ENCODE measurements at regions not wholly inside any gene's neighbourhood (a gene's known extent, or its start where the extent isn't known, plus 50 kb on each side); places are given as distances from the start of the nearest gene placed in this dataset.
"Not testable (repeated sequence)": the region's sequence is repeated elsewhere in the genome, so short reads cannot be mapped to it uniquely, and the experiment has no call there.

- DNase-seq (ENCODE audit: low read depth) = not testable (repeated sequence)
These were observed 99.1 kb upstream of the FMN2 start for GRCh38 chr1:239992566-239992965.

DNA sequence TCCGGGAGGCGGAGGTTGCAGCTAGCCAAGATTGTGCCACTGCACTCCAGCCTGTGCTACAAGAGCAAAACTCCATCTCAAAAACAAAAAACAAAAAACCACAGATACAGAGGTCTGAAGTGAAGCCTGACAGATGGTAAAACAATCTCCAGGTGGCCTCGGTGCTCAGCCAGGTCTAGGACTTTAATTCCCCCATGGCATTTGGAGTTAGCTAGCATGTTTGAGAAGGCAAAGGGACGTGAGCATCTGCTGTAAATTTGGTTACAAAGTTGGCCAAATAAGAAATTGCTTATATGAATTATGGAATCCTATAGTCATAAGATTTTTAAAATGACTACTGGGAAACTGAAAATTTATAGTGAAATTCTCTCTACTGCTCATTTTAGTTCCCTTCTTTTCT, 98.3 kb upstream of the FMN2 start:
- DNase-seq (ENCODE audit: low read depth) = no peak

DNA sequence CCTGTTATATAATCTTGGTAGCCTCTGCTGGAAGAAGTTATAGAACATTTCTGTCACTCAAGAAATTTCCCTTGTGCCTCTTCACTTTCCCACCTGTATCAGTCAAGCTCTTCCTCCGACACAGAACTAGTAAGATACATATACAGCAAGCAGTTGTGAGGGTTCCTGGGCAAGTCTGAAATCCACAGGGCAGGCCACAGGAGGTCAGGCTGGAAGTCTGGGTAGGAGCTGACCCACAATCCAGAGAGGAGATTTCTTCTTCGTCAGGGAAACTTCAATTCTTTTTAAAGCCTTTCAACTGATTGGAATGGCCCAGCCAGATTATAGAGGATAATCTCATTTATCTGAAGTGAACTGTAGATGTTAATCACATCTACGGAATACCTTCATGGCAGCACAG, 96.4 kb upstream of the FMN2 start:
- DNase-seq (ENCODE audit: low read depth) = no peak

GRCh38 chr1:239997160-239997514, 94.5 kb upstream of the FMN2 start:
- no peak for DNase-seq (ENCODE audit: low read depth)

DNA sequence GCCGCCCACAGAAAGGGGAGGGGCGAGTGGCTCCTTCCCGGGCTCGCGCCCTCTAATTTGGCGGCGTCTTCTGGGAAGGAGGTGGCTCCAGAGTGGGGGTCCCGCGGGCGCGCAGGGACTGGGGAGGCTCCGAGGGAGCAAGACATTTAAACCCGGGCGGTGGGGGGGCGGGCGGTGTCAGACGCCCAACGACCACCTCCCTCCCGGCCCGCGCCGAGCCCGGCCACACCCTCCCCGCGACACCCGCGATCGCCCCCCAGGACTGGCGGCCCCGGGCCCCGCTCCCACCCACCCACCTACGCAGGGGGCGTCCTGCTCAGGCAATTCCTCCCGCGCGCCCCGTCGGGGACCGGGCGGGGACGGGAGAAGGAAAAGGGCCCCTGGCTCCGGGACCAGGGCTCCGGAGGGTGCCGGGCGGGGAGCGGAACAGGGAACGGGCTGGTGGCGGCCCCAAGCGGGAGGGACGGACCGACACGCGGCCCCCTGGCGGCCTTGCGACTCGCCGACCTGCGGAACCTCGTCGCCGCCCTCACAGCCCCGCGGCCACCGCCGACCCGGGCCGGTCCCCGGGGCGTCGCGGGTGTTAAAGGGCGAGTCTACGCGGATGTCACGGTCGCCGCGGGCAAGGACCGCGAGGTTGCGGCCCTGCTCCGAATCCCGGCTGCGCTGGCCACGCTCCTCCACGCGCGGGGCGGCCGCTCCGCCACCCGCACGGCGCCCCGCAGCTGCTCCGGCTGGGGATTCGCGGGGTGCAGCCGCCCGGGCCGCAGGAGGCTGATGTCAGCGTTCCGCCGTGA, 94.0 kb upstream of the FMN2 start:
- no peak for DNase-seq (ENCODE audit: low read depth)

DNA sequence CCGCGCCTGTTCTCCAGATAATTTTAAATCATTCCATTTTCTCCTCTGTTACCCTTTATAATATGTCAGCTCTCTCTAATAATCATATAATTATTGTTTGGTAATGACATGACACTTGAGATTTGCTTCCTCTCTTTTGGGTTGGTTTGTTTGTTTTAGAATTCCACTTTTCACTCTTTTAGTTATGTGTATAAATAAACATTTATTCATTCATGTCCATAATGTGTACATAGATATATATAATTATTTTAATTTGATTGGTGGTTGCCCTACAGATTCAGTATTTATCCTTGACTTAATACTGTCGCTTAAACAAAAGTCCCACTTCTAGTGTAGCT, 93.4 kb upstream of the FMN2 start:
- no peak for DNase-seq (ENCODE audit: low read depth)

DNA sequence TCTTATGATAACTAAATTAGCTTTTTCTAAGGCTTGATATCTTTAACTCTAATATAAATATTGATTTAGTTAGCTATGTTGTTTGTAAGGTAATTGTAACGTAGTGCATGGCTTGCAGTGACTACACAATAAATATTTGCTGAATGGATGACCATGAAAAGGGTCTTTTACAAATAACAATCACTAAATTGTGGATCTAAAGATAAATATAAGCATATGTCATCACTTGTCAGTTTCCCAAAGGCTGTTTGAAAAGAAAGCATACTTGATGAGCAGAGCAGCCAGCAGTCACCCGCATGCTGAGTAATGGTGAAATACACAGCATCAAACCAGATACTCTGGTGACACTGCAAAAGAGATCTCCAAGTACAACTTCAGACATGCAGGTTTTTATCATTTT, 92.5 kb upstream of the FMN2 start:
- DNase-seq (ENCODE audit: low read depth) = no peak

GRCh38 chr1:240000634-240001033, 91.0 kb upstream of the FMN2 start:
- no peak for DNase-seq (ENCODE audit: low read depth)

DNA sequence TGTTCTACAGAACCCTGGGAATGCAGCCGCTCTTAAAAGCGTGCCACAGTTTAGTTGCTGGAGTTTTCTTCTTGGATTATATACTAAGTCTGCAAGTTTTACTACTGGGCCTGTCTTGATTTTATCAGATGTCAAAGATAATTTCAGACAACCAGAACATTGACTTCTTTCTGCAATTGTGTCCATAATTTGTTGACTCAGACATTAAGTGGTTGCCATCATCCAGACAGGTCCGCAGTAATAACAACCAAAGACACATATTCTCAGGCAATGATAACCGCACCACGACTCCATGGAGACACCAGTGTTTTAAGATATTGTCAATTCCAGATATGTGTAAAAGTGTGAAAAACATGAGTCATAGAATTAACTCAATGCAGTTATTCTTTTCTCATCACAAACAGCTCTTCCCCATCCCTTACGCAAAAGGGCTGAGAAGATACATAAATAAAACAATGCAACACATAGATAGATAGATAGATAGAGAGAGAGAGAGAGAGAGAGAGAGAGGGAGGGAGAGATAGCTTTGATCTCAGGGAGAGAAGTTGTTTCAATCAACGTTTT, 90.4 kb upstream of the FMN2 start:
- no peak for DNase-seq (ENCODE audit: low read depth)

GRCh38 chr1:240004086-240004749, 87.5 kb upstream of the FMN2 start:
- DNase-seq (ENCODE audit: low read depth) = no peak

- DNase-seq (ENCODE audit: low read depth) = no peak
These were observed 85.6 kb upstream of the FMN2 start for GRCh38 chr1:240005997-240006650.

DNA sequence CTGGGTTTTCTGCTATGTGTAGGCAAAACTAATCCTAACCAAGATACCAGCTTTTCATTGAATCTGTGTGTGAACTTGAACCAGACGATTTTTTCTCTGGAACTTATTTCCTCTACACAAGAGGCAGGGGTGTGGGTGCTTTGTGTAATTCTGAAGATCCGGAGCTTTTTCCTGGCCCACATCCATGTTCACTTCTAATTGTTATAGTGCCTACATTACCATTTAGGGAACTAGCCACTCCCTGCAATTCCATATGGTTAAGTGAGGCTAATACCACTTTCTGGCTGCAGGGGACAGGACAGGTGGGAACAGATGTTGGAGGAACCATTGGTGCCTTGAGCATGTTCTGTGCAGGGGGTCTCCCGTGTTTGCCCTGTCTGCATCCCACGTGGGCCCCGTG, 83.4 kb upstream of the FMN2 start:
- DNase-seq (ENCODE audit: low read depth) = no peak

DNA sequence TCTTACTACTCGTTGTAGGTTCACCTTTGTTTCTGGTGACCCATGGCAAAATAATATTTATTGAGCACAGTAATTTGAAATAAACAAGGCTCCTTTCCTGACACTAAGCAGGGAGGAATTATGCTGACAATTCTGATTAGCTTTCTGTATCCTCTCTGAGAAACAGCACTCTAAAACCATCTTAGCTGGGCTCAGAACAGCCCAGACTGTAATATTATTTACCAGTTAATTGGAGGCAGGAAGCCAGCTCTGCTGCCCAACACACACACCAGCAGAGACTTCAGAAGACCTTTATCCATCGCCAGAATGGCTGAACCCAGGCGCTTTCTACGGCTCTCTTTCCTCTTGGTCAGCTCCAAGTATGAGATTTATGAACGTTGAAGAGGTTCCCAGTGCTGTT, 77.6 kb upstream of the FMN2 start:
- no peak for DNase-seq (ENCODE audit: low read depth)

- DNase-seq (ENCODE audit: low read depth) = no peak
These were observed 73.1 kb upstream of the FMN2 start for GRCh38 chr1:240018617-240019016.

GRCh38 chr1:240019524-240019923, 72.2 kb upstream of the FMN2 start:
- DNase-seq (ENCODE audit: low read depth) = no peak

DNA sequence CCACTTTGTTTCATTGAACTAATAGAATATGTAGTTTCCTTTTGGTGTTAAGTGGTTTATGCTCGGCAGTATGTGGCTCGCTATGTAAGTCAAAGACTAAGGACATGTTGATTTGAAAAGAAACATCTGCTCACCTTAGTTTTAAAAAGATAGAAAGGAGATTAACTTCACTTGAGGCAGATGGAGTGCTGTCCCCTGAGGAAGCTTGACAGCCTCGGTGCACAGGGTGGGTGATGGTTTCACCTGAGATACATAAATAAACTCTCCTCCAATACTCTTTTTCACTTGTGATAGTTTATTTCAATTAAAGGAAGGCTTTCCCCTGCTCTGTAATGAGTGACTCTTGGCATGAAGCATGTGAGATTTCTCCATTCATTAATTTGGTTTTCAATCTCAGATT, 70.8 kb upstream of the FMN2 start:
- DNase-seq (ENCODE audit: low read depth) = no peak

DNA sequence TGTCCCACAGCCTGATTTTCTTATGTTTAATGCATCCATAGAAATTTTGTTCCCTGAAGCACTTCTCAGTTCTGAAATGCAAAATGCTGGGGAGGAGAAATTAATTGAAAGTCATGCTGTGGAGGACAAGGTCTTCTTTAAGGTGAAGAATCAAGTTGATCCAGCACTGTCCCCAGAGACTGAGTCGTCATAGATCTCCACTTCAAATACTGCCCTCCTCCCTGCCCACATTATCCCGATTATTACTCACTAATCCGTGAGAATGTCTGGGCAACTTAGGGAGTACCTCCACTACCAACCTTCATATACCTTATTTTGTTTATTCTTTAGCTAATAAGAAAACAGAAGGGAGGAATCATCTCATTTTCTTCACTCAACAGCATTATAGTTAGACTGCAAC, 70.0 kb upstream of the FMN2 start:
- no peak for DNase-seq (ENCODE audit: low read depth)

GRCh38 chr1:240027059-240027462, 64.6 kb upstream of the FMN2 start:
- DNase-seq (ENCODE audit: low read depth) = no peak

GRCh38 chr1:240029418-240029817, 62.3 kb upstream of the FMN2 start:
- DNase-seq (ENCODE audit: low read depth) = no peak

- DNase-seq (ENCODE audit: low read depth) = no peak
These were observed 61.4 kb upstream of the FMN2 start for GRCh38 chr1:240030236-240030635.

DNA sequence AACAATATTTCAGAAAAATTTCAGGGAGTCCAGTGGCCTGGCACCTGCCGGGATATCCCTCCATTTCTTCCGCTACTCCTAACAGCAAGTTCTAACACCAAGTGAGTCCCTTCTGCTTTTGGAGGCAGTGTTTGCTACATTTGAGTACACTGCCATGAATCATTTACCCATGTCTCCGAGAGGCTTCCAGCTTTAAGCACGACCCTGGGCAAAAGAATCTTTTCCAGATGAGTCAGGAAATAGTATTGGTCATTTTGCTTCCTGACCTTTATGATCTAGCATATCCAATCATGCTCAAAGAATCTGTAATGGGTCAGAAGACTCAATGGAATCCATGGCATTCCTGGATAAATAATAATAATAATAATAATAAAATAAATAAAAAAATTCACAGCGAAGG, 60.7 kb upstream of the FMN2 start:
- no peak for DNase-seq (ENCODE audit: low read depth)

DNA sequence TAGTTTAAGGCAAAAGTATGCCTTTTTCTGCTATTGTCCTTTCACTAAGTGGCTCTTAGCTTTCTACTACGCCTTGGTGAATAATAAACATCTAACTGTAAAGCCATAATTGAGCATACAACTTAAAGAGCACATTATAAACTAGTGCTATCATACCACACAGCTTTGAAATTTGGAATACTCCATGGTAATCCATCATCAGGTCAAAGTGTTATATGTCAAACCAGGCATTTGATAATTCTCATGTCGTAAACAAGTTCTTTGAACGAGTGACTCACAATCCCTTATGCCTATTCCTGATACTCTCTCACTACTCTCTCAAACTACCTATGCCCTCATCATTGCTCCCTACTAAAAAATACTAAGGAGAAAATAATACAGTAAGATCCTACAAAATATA, 60.3 kb upstream of the FMN2 start:
- no peak for DNase-seq (ENCODE audit: low read depth)

DNA sequence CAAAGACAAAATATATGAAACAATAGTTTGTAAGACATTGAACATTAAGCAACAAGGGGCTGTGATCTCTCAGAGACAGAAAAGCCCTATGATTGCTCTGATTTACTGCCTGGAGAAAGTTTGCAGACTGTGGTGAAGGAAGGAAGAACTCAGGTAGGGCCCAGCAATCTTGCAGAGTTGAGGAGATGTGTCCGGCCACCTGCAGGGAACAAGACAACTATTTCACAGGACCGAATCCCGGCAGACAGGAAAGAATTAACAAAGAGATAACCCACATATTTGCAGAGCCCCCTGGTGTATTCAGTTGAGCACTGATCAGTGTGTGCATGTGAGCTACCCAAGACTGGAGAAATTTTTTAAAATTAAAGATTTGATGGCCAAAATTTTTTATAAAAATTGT, 58.3 kb upstream of the FMN2 start:
- DNase-seq (ENCODE audit: low read depth) = no peak
